ENCODE measurements at regions not wholly inside any gene's neighbourhood (a gene's known extent, or its start where the extent isn't known, plus 50 kb on each side); places are given as distances from the start of the nearest gene placed in this dataset.
"Not testable (repeated sequence)": the region's sequence is repeated elsewhere in the genome, so short reads cannot be mapped to it uniquely, and the experiment has no call there.

DNA sequence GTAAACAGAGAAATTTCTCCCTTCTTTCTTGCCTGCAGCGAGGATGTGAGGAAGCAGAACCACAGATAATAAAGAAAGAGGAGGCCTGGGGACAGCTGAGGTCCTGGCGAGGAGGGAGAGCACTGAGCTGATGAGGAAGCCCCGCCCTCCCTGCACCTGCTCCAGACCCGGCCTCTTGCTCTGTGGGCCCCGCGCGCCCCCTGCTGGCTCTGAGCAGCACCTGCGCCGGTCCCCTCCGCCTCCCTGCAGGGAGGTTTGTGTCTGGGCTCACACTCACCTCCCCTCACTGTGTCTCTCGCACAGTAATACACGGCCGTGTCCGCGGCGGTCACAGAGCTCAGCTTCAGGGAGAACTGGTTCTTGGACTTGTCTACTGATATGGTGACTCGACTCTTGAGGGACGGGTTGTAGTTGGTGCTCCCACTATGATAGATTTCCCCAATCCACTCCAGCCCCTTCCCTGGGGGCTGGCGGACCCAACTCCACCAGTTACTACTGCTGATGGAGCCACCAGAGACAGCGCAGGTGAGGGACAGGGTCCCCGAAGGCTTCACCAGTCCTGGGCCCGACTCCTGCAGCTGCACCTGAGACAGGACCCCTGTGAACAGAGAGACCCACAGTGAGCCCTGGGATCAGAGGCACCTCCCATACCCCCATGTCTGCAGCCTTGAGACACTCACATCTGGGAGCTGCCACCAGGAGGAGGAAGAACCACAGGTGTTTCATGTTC is 485.4 kb downstream of the TMEM121 start:
- not testable (repeated sequence) for H3K9ac ChIP-seq (ENCODE audit: low read length); H3K9me3 ChIP-seq (ENCODE audit: control insufficient read depth, low read length); H3K4me1 ChIP-seq (ENCODE audit: control insufficient read depth, insufficient read depth, low read length); H3K36me3 ChIP-seq (ENCODE audit: control insufficient read depth, insufficient read depth, low read length); H3K27me3 ChIP-seq (ENCODE audit: control insufficient read depth, insufficient read depth, low read length); H3K4me3 ChIP-seq (ENCODE audit: low read length)

DNA sequence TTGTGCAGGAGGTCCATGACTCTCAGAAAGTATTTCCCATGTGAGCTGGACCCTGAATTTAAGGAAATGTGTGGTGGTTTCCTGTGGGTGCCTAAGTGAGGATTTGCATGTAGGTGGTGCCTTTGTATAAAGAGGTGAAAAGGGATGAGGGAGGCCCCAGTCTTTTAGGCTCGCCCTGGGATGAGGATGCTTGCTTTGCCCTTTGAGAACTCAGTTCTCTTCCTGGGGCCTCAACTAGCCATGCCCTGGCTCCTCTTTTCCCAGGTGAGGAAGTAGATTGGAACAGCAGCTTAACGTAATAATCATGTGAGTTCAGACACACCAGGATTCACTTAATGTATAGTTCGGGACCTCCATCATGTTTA is 486.0 kb downstream of the TMEM121 start:
- not testable (repeated sequence) for H3K36me3 ChIP-seq (ENCODE audit: control insufficient read depth, insufficient read depth, low read length); H3K9me3 ChIP-seq (ENCODE audit: control insufficient read depth, low read length); H3K9ac ChIP-seq (ENCODE audit: low read length); H3K4me1 ChIP-seq (ENCODE audit: control insufficient read depth, insufficient read depth, low read length); H3K4me3 ChIP-seq (ENCODE audit: low read length); H3K27me3 ChIP-seq (ENCODE audit: control insufficient read depth, insufficient read depth, low read length)

- Histone ChIP-seq H3K9me3 (ENCODE audit: control insufficient read depth, low read length) (no peaks in the 10 kb centered on the region), H3K36me3 (ENCODE audit: control insufficient read depth, insufficient read depth, low read length) (no peaks in the 10 kb centered on the region), H3K4me1 (ENCODE audit: control insufficient read depth, insufficient read depth, low read length) (no peaks in the 10 kb centered on the region), H3K9ac (ENCODE audit: low read length) (no peak overlapping the region), H3K27me3 (ENCODE audit: control insufficient read depth, insufficient read depth, low read length) (no peaks in the 10 kb centered on the region), H3K4me3 (ENCODE audit: low read length) (no peak overlapping the region)
Observed at GRCh38 chr14:106013879-106014376, 487.5 kb downstream of the TMEM121 start.

GRCh38 chr14:106017952-106018351 is 491.6 kb downstream of the TMEM121 start:
- not testable (repeated sequence) for H3K36me3 ChIP-seq (ENCODE audit: control insufficient read depth, insufficient read depth, low read length); H3K9ac ChIP-seq (ENCODE audit: low read length); H3K4me3 ChIP-seq (ENCODE audit: low read length); H3K4me1 ChIP-seq (ENCODE audit: control insufficient read depth, insufficient read depth, low read length); H3K9me3 ChIP-seq (ENCODE audit: control insufficient read depth, low read length); H3K27me3 ChIP-seq (ENCODE audit: control insufficient read depth, insufficient read depth, low read length)

- Histone ChIP-seq H3K4me3 (ENCODE audit: low read length) (no peak overlapping the region), H3K36me3 (ENCODE audit: control insufficient read depth, insufficient read depth, low read length) (no peaks in the 10 kb centered on the region), H3K9me3 (ENCODE audit: control insufficient read depth, low read length) (no peaks in the 10 kb centered on the region), H3K27me3 (ENCODE audit: control insufficient read depth, insufficient read depth, low read length) (no peaks in the 10 kb centered on the region), H3K9ac (ENCODE audit: low read length) (no peak overlapping the region), H3K4me1 (ENCODE audit: control insufficient read depth, insufficient read depth, low read length) (no peaks in the 10 kb centered on the region)
Observed at GRCh38 chr14:106021832-106022231, 495.4 kb downstream of the TMEM121 start.

DNA sequence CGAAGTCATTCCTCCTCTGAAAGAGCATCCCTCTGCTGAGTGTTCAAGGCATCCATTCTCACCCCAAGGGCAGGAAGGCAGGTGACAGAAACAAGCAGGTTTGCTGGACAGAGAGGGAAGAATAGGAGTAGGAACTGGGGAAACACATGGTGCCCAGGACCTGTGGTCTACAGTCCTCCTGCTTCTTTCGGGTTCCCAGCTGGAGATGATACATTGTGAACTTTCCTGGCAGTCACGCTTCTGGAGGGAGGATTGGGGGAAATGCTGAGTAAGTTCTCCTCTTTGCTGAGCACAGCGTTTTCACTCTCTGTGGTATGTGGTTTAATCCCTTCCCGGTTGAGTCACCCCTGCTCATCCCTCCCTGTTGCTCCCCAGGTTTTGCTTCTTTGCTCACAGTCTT is 496.3 kb downstream of the TMEM121 start:
- H3K9me3 ChIP-seq (ENCODE audit: control insufficient read depth, low read length); H3K9ac ChIP-seq (ENCODE audit: low read length); H3K4me1 ChIP-seq (ENCODE audit: control insufficient read depth, insufficient read depth, low read length); H3K27me3 ChIP-seq (ENCODE audit: control insufficient read depth, insufficient read depth, low read length); H3K4me3 ChIP-seq (ENCODE audit: low read length); H3K36me3 ChIP-seq (ENCODE audit: control insufficient read depth, insufficient read depth, low read length): not testable (repeated sequence)

DNA sequence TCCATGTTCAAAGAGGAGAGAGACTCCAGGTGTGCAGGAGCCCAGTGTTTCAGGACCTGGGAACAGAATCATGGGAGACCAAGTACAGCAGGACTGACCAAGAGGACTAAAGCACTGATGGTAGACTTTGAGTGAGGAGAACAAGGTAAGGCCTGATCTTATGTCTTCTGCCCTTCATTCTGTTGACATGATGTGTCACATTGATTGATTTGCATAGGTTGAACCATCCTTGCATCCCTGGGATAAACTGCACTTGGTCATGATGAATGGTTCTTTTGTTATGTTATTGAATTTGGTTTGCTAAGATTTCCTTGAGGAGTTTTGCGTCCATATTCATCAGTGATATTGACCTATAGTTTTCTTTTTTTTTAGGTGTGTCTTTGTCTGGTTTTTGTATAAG is 497.0 kb downstream of the TMEM121 start:
- H3K36me3 ChIP-seq (ENCODE audit: control insufficient read depth, insufficient read depth, low read length) = no peaks in the 10 kb centered on the region
- H3K4me3 ChIP-seq (ENCODE audit: low read length) = no peak overlapping the region
- H3K9ac ChIP-seq (ENCODE audit: low read length) = no peak overlapping the region
- no peaks in the 10 kb centered on the region for H3K27me3 ChIP-seq (ENCODE audit: control insufficient read depth, insufficient read depth, low read length)
- no peaks in the 10 kb centered on the region for H3K9me3 ChIP-seq (ENCODE audit: control insufficient read depth, low read length)
- H3K4me1 ChIP-seq (ENCODE audit: control insufficient read depth, insufficient read depth, low read length) = no peaks in the 10 kb centered on the region

- H3K27me3 ChIP-seq (ENCODE audit: control insufficient read depth, insufficient read depth, low read length) = no peaks in the 10 kb centered on the region
- H3K36me3 ChIP-seq (ENCODE audit: control insufficient read depth, insufficient read depth, low read length) = no peaks in the 10 kb centered on the region
- H3K9me3 ChIP-seq (ENCODE audit: control insufficient read depth, low read length) = no peaks in the 10 kb centered on the region
- H3K4me1 ChIP-seq (ENCODE audit: control insufficient read depth, insufficient read depth, low read length) = no peaks in the 10 kb centered on the region
- no peak overlapping the region for H3K9ac ChIP-seq (ENCODE audit: low read length)
- no peak overlapping the region for H3K4me3 ChIP-seq (ENCODE audit: low read length)
Observed at GRCh38 chr14:106024983-106025604, 498.7 kb downstream of the TMEM121 start.

- H3K4me1 ChIP-seq (ENCODE audit: control insufficient read depth, insufficient read depth, low read length) = no peaks in the 10 kb centered on the region
- no peak overlapping the region for H3K4me3 ChIP-seq (ENCODE audit: low read length)
- H3K27me3 ChIP-seq (ENCODE audit: control insufficient read depth, insufficient read depth, low read length) = no peaks in the 10 kb centered on the region
- no peak overlapping the region for H3K9ac ChIP-seq (ENCODE audit: low read length)
- no peaks in the 10 kb centered on the region for H3K36me3 ChIP-seq (ENCODE audit: control insufficient read depth, insufficient read depth, low read length)
- no peaks in the 10 kb centered on the region for H3K9me3 ChIP-seq (ENCODE audit: control insufficient read depth, low read length)
Observed at GRCh38 chr14:106026026-106026425, 499.6 kb downstream of the TMEM121 start.

DNA sequence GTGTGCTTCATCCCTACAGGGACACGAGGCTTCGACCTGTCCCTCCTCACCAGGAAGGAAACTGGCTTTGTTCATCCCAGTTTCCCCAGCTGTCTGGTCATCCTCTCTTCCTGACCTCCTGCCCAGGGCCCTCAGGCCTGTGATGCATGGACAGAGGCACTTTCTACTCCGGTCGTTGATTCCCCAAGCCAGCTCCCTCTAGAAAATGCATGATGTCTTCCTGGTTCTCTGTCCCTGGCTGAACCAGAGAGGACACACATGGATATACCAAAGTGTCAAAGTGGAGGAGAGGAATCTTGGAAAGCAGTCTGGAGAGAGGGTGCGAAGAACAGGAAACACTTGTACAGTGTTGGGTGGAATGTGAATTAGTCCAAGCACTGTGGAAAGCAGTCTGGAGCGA is 501.4 kb downstream of the TMEM121 start:
- not testable (repeated sequence) for H3K4me3 ChIP-seq (ENCODE audit: low read length); H3K9ac ChIP-seq (ENCODE audit: low read length); H3K9me3 ChIP-seq (ENCODE audit: control insufficient read depth, low read length); H3K4me1 ChIP-seq (ENCODE audit: control insufficient read depth, insufficient read depth, low read length); H3K27me3 ChIP-seq (ENCODE audit: control insufficient read depth, insufficient read depth, low read length); H3K36me3 ChIP-seq (ENCODE audit: control insufficient read depth, insufficient read depth, low read length)

- H3K9me3 ChIP-seq (ENCODE audit: control insufficient read depth, low read length) = no peaks in the 10 kb centered on the region
- H3K4me1 ChIP-seq (ENCODE audit: control insufficient read depth, insufficient read depth, low read length) = no peaks in the 10 kb centered on the region
- H3K27me3 ChIP-seq (ENCODE audit: control insufficient read depth, insufficient read depth, low read length) = no peaks in the 10 kb centered on the region
- no peak overlapping the region for H3K9ac ChIP-seq (ENCODE audit: low read length)
- no peaks in the 10 kb centered on the region for H3K36me3 ChIP-seq (ENCODE audit: control insufficient read depth, insufficient read depth, low read length)
- no peak overlapping the region for H3K4me3 ChIP-seq (ENCODE audit: low read length)
Observed at GRCh38 chr14:106029959-106030358, 503.6 kb downstream of the TMEM121 start.

GRCh38 chr14:106037380-106037779 is 511.0 kb downstream of the TMEM121 start:
- no peak overlapping the region for H3K9ac ChIP-seq (ENCODE audit: low read length)
- H3K27me3 ChIP-seq (ENCODE audit: control insufficient read depth, insufficient read depth, low read length) = peaks cover 7% of the 10 kb centered on the region
- no peaks in the 10 kb centered on the region for H3K36me3 ChIP-seq (ENCODE audit: control insufficient read depth, insufficient read depth, low read length)
- no peak overlapping the region for H3K4me3 ChIP-seq (ENCODE audit: low read length)
- H3K4me1 ChIP-seq (ENCODE audit: control insufficient read depth, insufficient read depth, low read length) = no peaks in the 10 kb centered on the region
- no peaks in the 10 kb centered on the region for H3K9me3 ChIP-seq (ENCODE audit: control insufficient read depth, low read length)
